Dedifferentiated amniotic fluid mesenchymal stem cell (primary cell): ENCODE measurements at regions not wholly inside any gene's neighbourhood (a gene's known extent, or its start where the extent isn't known, plus 50 kb on each side); places are given as distances from the start of the nearest gene placed in this dataset.
"Not testable (repeated sequence)": the region's sequence is repeated elsewhere in the genome, so short reads cannot be mapped to it uniquely, and the experiment has no call there.

ENCODE experiments used
- DNase-seq: peaks from one replicate; pipeline ENCODE4 v3.0.0-alpha.2; 2016; ENCODE audit errors: extremely low spot score

DNA sequence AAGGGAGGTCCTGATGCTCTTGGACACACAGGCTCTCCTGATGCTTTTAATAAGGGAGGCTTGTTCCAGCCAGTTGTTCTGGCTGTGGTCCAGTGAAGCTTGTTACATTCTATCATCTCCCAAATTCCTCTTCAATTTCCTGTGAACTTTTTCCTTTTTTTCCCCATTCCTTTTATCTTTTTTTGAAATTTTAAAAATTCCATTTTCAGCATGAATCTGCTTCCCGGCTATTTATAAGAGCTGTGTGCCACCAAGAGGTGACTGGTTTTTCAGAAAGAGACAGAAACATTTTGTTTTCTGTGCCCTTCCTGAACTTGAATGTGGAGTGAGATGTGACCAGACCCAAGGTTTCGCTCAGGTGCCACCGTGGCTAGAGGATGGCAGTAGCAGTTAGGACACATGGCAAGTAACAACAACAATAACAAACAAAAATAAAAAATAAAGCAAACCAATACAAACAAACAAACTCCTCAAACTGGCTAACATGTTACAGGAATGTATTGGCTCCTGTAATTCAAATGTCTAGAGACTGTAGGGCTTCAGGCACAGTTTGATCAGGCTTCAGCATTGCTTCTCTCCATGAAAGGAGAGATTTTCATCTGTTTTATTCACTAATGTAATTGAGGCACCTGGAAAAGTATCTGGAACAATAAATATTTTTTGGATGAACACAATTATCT lies 121.1 kb downstream of the BOD1 start:
- peak; percentile 60 for DNase-seq

DNA sequence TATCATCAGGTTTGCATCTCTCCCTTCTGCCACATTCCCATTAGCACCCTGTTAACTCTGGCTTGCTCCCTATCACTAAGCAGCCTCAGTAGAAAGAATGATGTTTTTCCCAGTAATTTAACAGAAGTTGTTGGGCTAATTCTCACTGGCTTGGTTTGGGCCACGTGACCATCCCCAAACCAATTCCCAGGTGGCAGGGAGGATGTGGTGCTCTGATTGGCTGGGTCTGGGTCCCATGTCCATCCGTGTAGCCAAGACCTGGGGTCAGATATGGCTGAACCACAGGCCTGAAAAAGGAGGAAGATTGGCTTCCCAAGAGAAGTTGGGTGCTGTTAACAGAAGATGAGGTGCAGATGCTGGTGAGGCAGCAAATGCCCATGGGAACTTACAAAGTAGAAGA lies 122.0 kb downstream of the BOD1 start:
- no peak for DNase-seq

DNA sequence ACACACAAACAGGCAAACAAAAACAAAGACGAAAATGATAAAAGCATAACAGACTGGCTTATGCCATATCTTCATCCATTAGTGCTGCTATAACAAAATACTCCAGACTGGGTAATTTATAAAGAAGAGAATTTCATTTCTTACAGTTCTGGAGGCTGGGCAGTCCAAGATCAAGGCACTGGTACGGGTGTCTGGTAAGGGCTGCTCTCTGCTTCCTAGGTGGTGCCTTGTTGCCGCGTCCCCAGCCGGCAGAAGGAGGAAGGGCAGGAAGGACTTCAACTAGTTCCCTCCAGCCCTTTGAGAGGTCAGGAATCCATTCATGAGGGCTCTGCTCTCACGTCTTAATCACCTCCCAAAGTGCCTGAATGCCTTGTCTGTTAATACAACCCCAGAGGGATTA lies 122.6 kb downstream of the BOD1 start:
- DNase-seq, result no peak

DNA sequence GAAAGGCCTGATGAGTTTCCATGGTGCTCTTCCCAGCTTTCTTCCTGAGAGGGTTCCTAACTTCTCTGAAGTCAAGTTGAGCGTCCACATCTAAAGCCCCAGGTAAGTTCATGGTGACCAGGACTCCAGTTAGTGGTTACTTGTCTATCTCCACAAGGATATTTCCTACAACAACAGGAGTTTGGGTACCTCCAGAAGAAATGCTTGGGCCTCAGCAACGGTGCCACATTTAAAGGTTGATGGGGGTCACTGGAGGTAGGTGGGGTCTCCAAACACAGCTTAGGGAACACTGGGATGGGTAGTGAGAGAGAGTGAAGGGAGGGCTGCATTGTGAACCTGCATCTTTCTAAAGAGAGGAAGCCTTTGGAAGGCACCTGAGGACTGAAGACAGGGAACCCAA lies 123.4 kb downstream of the BOD1 start:
- DNase-seq, result no peak

DNA sequence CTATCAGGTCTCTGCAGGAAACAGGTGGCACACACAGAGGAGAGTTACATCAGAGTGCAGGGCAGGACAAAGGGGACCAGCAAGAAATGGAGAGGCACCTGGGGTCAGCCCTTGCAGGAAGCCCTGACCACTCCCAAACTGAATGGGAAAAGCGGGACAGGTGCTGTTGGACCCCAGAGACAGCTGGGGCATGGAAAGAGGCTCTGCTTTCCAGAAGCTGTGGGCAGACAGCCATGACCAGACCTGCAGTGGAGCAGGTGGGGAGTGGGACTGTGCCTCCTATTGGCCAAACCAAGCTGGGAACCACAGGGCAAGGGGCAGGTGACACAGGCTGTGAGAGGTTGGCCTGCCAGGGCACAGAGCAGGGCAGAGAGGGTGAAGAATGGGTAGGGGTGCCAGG lies 125.8 kb downstream of the BOD1 start:
- DNase-seq, result no peak

DNA sequence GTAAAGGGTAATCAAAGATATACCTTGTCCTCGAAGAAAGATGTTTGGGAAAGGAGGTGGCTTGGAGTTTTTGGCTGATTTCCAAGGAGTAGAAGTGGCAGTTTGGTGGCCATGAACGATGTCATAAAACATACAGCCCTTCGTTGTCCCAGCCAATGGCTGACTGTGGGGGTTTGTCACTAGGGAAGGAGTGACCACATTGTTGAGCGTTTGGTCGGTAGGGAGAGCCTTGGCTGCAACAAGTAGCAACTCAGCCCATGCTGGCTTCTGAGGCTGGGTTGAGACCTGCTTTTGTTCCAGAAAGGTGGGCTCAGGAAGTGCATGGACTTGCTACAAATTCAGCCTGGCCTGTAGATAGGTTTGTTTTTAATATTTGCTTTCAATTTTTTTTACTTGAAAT lies 128.3 kb downstream of the BOD1 start:
- no peak for DNase-seq

DNA sequence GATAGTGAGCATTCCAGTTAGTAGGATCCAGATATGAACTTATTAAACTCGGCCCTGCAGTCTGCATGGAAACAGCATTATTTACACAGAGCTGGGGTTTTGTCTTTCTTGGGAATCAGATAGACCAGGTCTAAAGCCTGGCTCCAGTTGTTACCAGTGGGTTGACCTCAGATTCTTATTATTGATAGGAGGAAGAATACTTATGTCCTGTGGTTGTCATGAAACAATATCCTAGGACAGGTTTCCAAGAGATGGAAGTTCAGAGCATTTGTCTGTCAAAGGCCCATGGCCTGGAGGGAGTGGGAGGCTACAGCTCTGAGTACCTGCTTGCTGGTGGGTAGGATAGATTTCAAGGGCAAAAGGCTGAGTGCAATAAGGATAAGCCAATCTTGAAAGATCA lies 129.2 kb downstream of the BOD1 start:
- DNase-seq, result no peak

DNA sequence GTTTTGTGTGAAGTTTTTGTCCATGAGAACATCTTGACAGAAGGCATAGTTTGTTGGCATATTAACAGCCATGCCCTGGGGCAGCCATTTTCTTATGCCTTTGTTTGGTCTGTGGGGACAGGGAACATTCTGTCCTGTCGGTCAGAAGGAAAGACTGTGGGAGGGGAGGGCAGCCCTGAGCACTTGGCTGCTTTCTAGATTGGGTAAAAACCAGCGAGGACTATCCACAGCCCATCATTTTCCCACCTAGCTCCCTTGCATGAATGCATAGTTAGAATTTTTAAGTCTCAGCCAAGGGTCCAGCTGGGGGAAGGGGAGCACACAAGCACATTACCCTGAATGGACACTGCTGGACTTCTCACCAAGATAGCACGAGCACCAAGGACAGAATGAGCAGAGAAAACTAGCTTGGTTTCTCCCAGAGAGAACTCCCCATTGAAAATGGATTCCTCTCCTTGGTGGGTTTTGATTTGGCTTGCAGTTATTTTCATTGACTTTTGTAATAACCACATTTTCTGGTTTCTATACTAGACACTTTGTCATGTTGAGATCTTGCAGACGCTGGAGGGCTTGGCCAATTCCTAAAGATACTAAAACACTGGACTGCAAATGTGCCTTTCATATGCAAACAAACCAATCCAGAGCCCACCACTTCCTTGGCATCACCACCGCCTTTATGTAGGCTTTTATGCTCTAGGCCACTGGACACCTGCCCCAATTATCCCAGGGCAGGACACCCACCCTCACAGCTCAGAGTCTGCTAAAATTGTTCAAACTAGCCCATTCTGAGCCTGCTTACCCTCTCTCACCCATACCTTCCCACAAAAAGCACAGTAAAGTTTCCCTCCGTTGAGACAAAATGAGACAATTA lies 129.9 kb downstream of the BOD1 start:
- no peak for DNase-seq

DNA sequence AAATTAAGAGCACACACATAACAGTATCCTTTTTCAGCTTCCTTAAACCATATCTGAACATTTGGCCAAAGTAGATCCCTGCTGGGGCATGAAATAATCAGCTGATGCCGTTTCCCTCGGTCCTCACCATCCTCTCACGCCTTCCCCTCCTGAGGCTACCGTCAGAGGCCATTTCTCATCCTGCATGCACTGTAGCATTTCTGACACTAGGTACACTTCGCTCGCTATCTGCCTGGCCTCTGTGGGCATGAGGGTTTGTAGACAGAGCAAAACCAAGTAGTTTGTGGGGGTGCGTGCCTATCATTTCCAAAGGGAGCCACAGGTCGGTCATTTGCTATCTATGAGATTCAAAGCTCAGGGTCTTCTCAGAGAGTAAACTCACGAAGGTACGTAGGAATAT lies 131.9 kb downstream of the BOD1 start:
- DNase-seq, result no peak

DNA sequence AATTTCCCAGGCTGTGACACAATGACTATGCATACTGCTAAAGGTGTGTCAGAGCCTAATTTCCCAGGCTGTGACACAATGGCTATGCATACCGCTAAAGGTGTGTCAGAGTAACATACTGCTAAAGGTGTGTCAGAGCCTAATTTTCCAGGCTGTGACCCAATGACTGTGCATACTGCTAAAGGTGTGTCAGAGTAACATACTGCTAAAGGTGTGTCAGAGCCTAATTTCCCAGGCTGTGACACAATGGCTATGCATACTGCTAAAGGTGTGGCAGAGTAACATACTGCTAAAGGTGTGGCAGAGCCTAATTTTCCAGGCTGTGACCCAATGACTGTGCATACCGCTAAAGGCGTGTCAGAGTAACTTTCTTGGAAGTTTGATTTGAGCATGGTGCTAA lies 132.9 kb downstream of the BOD1 start:
- DNase-seq, result not testable (repeated sequence)

DNA sequence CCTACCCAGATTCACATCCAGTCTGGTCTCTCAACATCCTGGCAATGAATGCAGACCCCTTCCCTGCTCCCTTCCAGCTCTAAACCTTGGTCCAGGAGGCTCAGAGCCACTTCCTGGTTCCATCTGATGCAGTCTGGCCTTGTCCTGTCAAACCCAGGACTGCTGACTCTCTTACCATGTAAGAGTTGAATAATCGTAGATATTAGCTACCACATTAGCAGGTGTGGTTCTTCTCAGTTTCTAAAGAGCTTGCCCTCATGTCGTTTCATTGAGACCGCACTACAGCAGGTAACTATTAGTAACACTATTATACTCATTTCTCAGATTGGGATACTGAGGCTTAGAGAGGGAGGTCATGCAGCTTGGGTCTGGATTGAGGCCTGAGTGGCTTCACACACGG lies 133.3 kb downstream of the BOD1 start:
- DNase-seq, result no peak

DNA sequence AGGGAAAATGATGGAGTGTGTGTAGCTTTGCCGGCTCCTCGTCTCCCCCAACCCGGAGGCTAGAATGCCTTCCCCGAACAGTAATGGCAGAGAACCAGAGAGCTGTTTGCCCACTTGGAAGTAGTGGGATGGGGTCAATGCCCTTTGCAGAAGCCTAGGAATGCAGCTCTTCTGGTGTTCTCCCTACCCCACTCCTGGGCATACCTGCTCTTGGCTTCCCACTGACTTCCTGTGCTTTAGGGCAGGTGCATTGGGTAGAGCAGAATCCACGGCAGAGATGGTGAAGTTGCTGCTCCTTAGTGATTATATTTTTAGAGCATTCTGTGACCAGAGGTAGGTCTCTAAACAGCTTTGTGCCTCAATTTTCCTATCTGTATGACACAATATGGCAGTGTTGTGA lies 134.6 kb downstream of the BOD1 start:
- DNase-seq, result no peak

DNA sequence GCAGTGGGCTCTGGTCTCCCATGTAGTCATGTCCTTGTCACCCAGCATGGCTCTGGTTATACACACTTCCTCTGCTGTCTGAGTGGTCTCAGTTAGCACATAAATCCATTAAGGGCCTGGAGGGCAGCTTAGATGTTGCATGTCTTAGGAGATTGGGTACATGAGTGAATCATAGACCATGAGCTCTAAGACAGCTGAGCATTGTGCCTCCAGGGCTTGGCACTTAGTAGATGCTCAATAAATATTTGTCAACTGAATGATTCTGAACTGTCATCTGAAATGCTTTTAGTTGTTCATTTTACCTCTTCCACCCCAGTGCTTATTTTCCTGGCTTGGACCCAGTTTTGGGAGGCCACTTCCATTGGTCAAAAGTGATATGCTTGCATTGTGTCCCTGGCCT lies 135.6 kb downstream of the BOD1 start:
- no peak for DNase-seq

DNA sequence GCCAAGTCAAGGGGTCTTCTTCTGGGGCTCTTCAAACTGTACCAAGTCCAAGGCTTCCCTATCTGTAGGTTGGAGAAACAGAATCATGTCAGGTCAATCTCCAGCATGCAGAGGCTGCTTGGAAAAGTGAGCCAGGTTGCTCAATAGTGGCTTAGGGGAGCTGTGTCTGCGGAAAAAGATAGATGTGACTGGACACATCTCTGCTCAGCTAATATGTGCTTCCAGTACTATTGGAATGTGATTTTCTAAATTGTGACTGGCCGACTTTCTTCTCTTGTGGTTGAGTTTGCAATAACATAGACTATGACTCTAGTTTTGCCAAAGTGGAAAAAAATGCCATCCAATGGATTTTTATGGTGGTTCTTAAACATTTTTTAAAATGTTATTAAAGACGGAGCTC lies 136.7 kb downstream of the BOD1 start:
- no peak for DNase-seq

DNA sequence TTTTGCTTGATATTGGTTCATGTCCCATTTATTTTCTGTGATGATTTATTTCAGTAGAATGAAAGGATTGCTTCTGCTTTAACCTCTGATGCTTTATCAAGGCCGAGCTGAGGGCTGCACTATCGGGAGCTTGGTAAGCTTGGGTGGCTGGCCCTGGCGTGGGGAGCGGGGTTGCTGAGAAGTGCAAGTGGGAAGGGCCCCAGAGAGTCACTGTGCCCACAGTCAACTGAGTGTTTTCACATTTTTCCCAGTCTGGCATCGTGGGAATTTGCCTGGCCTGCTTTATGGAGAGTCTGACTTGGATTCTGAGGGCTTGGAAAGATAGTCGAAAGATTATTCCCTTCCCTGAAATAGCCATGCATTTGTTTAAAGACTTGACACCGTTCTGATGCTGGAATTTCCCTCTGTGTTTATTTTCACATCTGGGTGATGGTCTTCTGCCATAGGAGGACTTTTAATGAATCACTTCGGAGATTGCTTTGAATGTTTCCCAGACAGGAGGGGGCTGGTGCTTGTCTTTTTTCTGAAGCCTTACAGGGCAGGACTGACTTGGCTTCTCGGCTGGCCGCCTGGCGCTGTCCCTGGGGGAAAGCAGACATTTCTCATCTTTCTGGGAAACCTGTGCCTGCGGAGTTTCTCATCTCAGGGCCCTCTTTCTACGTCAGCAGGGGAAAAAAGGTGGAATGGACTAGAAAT lies 139.0 kb downstream of the BOD1 start:
- DNase-seq, result no peak

DNA sequence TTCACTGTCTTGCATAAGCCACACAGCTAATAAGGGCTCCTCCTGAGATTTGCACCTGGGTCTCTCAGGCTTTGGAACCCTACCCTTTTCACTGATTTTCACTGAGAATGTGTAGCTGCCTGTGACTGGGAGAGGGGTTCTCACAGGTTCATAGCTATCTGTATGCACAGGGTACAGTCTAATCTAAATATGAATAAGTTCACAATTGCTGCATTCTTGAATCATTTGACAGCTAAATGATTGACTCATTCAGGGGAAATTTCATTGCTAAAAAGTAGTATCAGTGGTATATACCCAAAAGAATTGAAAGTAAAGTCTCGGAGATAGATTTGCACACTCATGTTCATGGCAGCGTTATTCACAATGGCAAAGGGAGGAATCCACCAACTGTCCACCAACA lies 140.7 kb downstream of the BOD1 start:
- no peak for DNase-seq

DNA sequence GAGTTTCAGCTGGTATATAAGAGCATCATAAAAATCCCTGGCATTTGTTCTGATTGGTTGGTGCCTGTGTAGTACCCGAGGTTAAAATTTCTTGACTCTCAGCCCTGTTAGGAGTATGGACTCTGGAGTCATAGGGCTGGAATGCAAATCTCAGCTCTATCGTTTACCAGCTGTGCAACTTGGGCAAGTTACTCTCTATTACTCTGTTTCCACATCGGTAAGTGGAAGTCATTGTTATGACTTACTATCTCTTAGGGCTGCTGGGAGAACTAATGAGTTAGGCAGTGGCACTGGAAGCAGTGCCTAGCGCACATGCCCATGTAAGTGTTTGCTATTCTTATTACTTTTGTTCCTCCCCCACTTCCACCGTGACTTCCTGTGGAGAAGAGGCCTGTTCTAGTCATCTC lies 141.6 kb downstream of the BOD1 start:
- DNase-seq, result peak; percentile 54

DNA sequence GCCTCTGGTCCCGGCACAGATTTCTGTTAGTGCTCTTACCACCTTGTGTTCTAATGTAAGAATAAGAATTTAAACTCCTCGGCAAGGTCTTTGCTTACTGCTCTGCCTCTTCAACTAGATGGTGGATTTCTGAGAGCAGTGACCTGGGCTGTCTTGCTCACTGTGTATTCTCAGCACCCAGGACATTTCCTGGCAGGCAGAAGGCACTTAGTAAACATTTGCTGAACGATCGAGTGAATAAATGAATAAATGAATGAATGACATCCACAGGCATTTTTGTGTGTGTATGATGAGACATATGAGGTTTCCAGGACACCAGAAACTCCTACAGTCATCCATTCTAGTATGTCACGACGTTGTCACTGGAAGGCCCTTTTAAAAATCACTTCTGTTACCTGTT lies 143.2 kb downstream of the BOD1 start:
- no peak for DNase-seq

DNA sequence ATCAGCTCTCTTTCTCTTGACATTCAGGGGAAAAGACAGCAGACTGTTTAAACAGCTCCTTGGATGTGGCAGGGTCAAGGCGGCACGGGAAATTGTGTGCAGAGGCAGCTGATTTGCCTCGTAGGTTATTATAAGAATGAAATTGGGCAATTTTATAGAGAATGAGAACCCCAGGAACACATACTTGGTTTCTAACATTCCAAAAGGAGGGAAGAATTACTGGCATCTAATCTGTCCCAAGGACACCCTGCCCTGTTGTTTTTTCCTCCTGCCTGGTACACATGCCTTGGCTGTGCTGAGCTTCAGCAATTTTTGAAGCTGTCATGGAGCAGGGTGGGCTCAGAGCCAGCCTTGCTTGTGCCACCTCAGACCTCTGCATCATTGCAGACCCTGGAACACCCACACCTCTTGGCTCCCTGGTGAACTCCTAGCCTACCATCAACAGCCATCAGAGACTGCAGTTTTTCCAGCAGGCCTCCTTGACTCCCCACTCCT lies 143.6 kb downstream of the BOD1 start:
- DNase-seq, result no peak

DNA sequence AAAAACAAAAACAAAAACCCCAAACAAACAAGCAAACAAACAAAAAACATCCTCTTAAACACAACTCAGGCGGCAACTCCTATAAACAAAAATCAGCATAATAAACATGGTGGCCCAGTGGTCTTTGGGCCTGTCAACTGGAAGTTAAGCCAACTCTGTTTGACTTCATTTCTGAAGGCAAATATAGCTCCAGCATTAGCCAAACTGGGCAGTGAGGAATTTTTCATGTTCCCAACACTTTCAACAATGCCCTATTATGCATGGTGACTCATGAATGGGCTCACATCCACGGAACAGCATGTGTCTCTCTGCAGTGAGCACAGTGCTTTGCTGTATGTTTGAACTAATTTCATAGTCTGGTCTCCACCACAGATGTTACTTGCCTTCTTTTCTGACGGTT lies 143.9 kb upstream of the STC2 start:
- peak; percentile 90 for DNase-seq

DNA sequence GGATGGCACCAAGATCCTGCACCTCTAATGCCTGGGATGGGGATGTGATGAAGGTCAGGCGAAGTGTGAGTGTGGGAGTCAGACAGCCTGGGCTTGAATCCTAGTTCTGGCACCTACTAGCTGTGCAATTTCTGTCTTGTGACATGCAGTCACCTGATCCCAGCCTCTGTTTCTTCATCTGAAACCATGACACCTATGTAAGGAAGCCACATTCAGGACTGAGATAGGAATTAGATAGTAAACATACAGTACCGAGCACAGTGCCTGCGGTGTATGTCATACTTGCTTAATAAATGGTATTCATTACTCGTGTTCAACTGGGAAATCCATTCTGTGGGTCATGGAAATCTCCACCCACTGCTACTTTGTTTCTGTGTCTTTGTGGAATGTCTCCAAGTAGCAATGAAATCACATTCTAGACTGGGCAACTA lies 140.6 kb upstream of the STC2 start:
- no peak for DNase-seq

DNA sequence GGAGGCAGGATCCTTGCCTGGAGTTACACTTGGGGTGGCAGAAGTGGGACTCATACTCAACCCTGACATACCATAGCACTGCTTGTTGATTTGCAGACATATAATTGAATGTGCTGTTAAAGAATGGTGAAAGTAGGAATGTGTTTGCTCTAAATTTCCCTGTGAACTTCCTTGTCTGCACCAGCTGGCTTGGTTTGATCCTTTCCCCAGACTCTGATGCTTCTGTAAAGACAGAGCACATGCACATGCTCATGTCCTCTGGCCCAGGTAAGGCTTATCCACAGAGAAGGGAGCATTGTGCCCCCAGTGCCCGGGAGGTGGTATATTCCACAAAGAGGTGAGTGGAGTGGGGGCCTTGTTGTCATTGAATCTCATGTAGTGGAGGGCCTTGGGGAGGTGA lies 138.0 kb upstream of the STC2 start:
- DNase-seq, result no peak

DNA sequence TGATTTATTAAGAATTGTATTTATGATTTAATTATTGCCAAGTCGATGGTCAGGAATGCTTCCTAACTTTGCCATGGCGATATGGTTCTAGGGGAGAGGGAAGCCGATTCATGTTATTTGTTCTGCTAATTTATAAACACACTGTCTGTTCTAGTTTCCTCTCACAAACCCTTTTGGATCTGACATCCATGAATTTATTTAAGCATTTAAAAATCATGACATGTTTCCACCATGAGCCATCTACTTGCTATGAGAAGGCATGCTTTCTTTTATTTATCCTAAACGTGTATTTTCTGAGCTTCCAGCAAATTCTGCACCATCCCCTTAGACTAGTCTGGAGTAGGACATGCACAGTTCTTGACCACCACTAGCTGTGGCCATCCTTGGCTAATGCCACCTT lies 136.6 kb upstream of the STC2 start:
- no peak for DNase-seq
